WTC11 (cell line): ENCODE measurements at regions not wholly inside any gene's neighbourhood (a gene's known extent, or its start where the extent isn't known, plus 50 kb on each side); places are given as distances from the start of the nearest gene placed in this dataset.
"Not testable (repeated sequence)": the region's sequence is repeated elsewhere in the genome, so short reads cannot be mapped to it uniquely, and the experiment has no call there.

Source experiments
- ATAC-seq: fragments of 200-7000 bp; cut with Tn5 transposase; 2 replicates; pipeline ENCODE4 v1.10.0; 2021; ENCODE audit warnings: mild to moderate bottlenecking, moderate library complexity
- CTCF ChIA-PET: fragments of 300-600 bp; sonication (Branson Sonifier 250); formaldehyde crosslinking; loops from one replicate; lab custom pipeline; 2021; ENCODE audit warnings: antibody characterized with exemption; lab: Charles Lee
- POLR2A ChIA-PET: fragments of 350-600 bp; sonication (Branson Sonifier 250); formaldehyde crosslinking; loops from one replicate; lab custom pipeline; 2021; ENCODE audit warnings: antibody characterized with exemption; lab: Charles Lee
- DNase-seq: peaks from one replicate; pipeline ENCODE4 v3.0.0; 2021; ENCODE audit warnings: low spot score
- H3K27ac Mint-ChIP-seq: 2 replicates; pipeline ENCODE4 v1.8.0; 2021; ENCODE audit warnings: mixed read lengths
- H3K27me3 Mint-ChIP-seq: 2 replicates; pipeline ENCODE4 v1.8.0; 2021; ENCODE audit warnings: low read depth, mild to moderate bottlenecking, moderate library complexity, mixed read lengths
- H3K36me3 Mint-ChIP-seq: 2 replicates; pipeline ENCODE4 v1.8.0; 2021; ENCODE audit warnings: mixed read lengths
- H3K4me1 Mint-ChIP-seq: 2 replicates; pipeline ENCODE4 v1.8.0; 2022; ENCODE audit warnings: mixed read lengths
- H3K4me3 Mint-ChIP-seq: 2 replicates; pipeline ENCODE4 v1.8.0; 2021; ENCODE audit warnings: mild to moderate bottlenecking, moderate library complexity, mixed read lengths
- H3K9me3 Mint-ChIP-seq: 2 replicates; pipeline ENCODE4 v1.8.0; 2021; ENCODE audit warnings: mixed read lengths
- ARID4B ChIP-seq: sonication (generic); formaldehyde crosslinking; IDR thresholded peaks from 2 replicates; pipeline ENCODE4 v1.8.0; 2023; ENCODE audit warnings: missing genetic modification reagents, mild to moderate bottlenecking, borderline replicate concordance
- E2F5 ChIP-seq: sonication (generic); formaldehyde crosslinking; IDR thresholded peaks from 2 replicates; pipeline ENCODE4 v1.8.1; 2022; ENCODE audit warnings: mild to moderate bottlenecking, moderate library complexity, missing genetic modification reagents
- FOXJ3 ChIP-seq: sonication (generic); formaldehyde crosslinking; IDR thresholded peaks from 2 replicates; pipeline ENCODE4 v1.9.0; 2021; ENCODE audit warnings: missing genetic modification reagents, mild to moderate bottlenecking, borderline replicate concordance
- GABPB1 ChIP-seq: sonication (generic); formaldehyde crosslinking; IDR thresholded peaks from 2 replicates; pipeline ENCODE4 v1.8.1; 2023; ENCODE audit warnings: mild to moderate bottlenecking, missing genetic modification reagents
- HMGA2 ChIP-seq: fragments of 250-450 bp; sonication (Bioruptor Pico); IDR thresholded peaks from 2 replicates; pipeline ENCODE4 v1.4.0; 2021; ENCODE audit warnings: mild to moderate bottlenecking, moderate library complexity
- IRF2 ChIP-seq: sonication (generic); formaldehyde crosslinking; IDR thresholded peaks from 2 replicates; pipeline ENCODE4 v1.8.0; 2022; ENCODE audit warnings: low read depth, missing genetic modification reagents, borderline replicate concordance
- KAT7 ChIP-seq: sonication (generic); formaldehyde crosslinking; IDR thresholded peaks from 2 replicates; pipeline ENCODE4 v1.8.1; 2023; ENCODE audit warnings: missing genetic modification reagents, mild to moderate bottlenecking, borderline replicate concordance
- NR3C1 ChIP-seq: sonication (generic); formaldehyde crosslinking; conservative IDR thresholded peaks from 2 replicates; pipeline ENCODE4 v1.8.1; 2023; ENCODE audit warnings: low read depth, mild to moderate bottlenecking, missing genetic modification reagents
- RORB ChIP-seq: fragments of 250-450 bp; sonication (Bioruptor Pico); IDR thresholded peaks from 2 replicates; pipeline ENCODE4 v1.9.0; 2021; ENCODE audit warnings: mild to moderate bottlenecking
- SMAD3 ChIP-seq: sonication (generic); formaldehyde crosslinking; IDR thresholded peaks from 2 replicates; pipeline ENCODE4 v1.8.0; 2022; ENCODE audit warnings: missing genetic modification reagents, mild to moderate bottlenecking, borderline replicate concordance
- USF2 ChIP-seq: sonication (generic); formaldehyde crosslinking; IDR thresholded peaks from 2 replicates; pipeline ENCODE4 v1.8.1; 2023; ENCODE audit warnings: mild to moderate bottlenecking, missing genetic modification reagents, moderate library complexity
- ZNF423 ChIP-seq: fragments of 250-450 bp; sonication (Bioruptor Pico); IDR thresholded peaks from 2 replicates; pipeline ENCODE4 v2.1.2; 2022; ENCODE audit warnings: mild to moderate bottlenecking, moderate library complexity
- TF ChIP-seq, protein P1 (sequence below): sonication (generic); formaldehyde crosslinking; IDR thresholded peaks from 2 replicates; pipeline ENCODE4 v1.8.0; 2023; ENCODE audit warnings: missing genetic modification reagents
- TF ChIP-seq, protein P2 (sequence below): sonication (generic); formaldehyde crosslinking; conservative IDR thresholded peaks from 2 replicates; pipeline ENCODE4 v1.8.1; 2023; ENCODE audit warnings: mild to moderate bottlenecking, low read depth, missing genetic modification reagents, moderate library complexity
- TF ChIP-seq, protein P3 (sequence below): fragments of 250-450 bp; sonication (Bioruptor Pico); IDR thresholded peaks from 2 replicates; pipeline ENCODE4 v2.1.2; 2022; ENCODE audit warnings: mild to moderate bottlenecking, moderate library complexity
- TF ChIP-seq, protein P4 (sequence below): sonication (generic); formaldehyde crosslinking; IDR thresholded peaks from 2 replicates; pipeline ENCODE4 v1.8.1; 2023; ENCODE audit warnings: mild to moderate bottlenecking, missing genetic modification reagents, moderate library complexity

DNA sequence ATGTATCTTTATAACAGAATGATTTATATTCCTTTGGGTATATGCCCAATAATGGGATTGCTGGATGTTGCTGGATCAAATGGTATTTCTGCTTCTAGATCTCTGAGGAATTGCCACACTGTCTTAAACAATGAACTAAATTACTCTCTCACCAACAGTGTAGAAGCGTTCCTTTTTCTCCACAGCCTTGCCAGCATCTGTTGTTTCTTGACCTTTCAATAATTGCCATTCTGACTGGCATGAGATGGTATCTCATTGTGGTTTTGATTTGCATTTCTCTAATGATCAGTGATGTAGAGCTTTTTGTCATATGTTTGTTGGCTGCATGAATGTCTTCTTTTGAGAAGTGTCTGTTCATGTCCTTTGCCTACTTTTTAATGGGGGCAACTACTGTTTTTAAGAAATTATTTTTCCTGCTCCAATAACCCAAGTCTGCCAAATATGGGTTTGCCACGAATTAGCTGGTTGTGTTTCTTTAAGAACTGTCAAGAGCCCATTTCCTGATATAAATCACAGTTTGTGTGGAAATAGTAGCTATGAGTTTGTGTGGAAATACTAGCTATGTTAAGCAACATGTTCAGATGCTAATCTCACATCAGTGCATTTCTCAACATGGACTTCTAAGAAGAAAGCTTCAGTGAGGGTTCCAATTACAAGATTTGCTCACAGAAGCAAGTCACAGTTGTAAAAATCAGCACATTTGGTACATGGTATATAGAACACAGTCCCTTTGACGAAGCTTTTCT, 259.4 kb downstream of the ANAPC1 start:
- POLR2A ChIA-PET: no interaction called here

DNA sequence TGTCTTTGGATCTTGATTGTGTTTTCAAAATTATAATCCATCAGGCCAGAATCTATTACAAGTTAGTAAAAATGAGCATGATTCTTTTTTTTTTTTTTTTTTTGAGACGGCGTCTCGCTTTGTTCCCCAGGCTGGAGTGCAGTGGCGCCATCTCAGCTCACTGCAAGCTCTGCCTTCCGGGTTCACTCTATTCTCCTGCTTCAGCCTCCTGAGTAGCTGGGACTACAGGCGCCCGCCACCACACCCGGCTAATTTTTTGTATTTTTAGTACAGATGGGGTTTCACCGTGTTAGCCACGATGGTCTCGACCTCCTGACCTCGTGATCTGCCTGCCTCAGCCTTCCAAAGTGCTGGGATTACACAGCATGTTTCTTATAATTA, 258.8 kb downstream of the ANAPC1 start:
- H3K4me3 Mint-ChIP-seq, H3K27me3 Mint-ChIP-seq, POLR2A ChIA-PET, H3K4me1 Mint-ChIP-seq, DNase-seq, H3K27ac Mint-ChIP-seq, ATAC-seq: not testable (repeated sequence)
- peaks cover 19% of the 10 kb centered on the region for H3K36me3 Mint-ChIP-seq
- H3K9me3 Mint-ChIP-seq: peaks cover 33% of the 10 kb centered on the region
- CTCF ChIA-PET: interaction anchor here (0.7 kb wide), 1 partner anchor 15 kb away, joined by 3 read pairs; no protein-coding TSS in a partner anchor

More for the DNA sequence above, 259.4 kb downstream of the ANAPC1 start:
- no peak for ATAC-seq
- CTCF ChIA-PET: interaction anchor here (0.7 kb wide), 1 partner anchor 15 kb away, joined by 3 read pairs; no protein-coding TSS in a partner anchor
- H3K4me1 Mint-ChIP-seq: no peaks in the 10 kb centered on the region
- peaks cover 28% of the 10 kb centered on the region for H3K9me3 Mint-ChIP-seq
- no peak overlapping the region for H3K27ac Mint-ChIP-seq
- H3K36me3 Mint-ChIP-seq: peaks cover 14% of the 10 kb centered on the region
- H3K4me3 Mint-ChIP-seq: no peak overlapping the region
- DNase-seq: no peak
- H3K27me3 Mint-ChIP-seq: no peaks in the 10 kb centered on the region
- TF ChIP-seq, protein P1, sequence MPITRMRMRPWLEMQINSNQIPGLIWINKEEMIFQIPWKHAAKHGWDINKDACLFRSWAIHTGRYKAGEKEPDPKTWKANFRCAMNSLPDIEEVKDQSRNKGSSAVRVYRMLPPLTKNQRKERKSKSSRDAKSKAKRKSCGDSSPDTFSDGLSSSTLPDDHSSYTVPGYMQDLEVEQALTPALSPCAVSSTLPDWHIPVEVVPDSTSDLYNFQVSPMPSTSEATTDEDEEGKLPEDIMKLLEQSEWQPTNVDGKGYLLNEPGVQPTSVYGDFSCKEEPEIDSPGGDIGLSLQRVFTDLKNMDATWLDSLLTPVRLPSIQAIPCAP (CRISPR knock-in tag): no peak
- TF ChIP-seq USF2 (CRISPR knock-in tag) (no peak), HMGA2 (CRISPR knock-in tag) (no peak), E2F5 (no peak), KAT7 (CRISPR knock-in tag) (no peak), FOXJ3 (CRISPR knock-in tag) (no peak), GABPB1 (CRISPR knock-in tag) (no peak), NR3C1 (CRISPR knock-in tag) (no peak), ZNF423 (CRISPR knock-in tag) (no peak), IRF2 (CRISPR knock-in tag) (no peak), ARID4B (CRISPR knock-in tag) (no peak), RORB (CRISPR knock-in tag) (no peak), SMAD3 (CRISPR knock-in tag) (no peak)
- TF ChIP-seq, protein P2, sequence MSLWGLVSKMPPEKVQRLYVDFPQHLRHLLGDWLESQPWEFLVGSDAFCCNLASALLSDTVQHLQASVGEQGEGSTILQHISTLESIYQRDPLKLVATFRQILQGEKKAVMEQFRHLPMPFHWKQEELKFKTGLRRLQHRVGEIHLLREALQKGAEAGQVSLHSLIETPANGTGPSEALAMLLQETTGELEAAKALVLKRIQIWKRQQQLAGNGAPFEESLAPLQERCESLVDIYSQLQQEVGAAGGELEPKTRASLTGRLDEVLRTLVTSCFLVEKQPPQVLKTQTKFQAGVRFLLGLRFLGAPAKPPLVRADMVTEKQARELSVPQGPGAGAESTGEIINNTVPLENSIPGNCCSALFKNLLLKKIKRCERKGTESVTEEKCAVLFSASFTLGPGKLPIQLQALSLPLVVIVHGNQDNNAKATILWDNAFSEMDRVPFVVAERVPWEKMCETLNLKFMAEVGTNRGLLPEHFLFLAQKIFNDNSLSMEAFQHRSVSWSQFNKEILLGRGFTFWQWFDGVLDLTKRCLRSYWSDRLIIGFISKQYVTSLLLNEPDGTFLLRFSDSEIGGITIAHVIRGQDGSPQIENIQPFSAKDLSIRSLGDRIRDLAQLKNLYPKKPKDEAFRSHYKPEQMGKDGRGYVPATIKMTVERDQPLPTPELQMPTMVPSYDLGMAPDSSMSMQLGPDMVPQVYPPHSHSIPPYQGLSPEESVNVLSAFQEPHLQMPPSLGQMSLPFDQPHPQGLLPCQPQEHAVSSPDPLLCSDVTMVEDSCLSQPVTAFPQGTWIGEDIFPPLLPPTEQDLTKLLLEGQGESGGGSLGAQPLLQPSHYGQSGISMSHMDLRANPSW: no peak
- TF ChIP-seq, protein P3, sequence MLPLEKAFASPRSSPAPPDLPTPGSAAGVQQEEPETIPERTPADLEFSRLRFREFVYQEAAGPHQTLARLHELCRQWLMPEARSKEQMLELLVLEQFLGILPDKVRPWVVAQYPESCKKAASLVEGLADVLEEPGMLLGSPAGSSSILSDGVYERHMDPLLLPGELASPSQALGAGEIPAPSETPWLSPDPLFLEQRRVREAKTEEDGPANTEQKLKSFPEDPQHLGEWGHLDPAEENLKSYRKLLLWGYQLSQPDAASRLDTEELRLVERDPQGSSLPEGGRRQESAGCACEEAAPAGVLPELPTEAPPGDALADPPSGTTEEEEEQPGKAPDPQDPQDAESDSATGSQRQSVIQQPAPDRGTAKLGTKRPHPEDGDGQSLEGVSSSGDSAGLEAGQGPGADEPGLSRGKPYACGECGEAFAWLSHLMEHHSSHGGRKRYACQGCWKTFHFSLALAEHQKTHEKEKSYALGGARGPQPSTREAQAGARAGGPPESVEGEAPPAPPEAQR (CRISPR knock-in tag): no peak
- TF ChIP-seq, protein P4, sequence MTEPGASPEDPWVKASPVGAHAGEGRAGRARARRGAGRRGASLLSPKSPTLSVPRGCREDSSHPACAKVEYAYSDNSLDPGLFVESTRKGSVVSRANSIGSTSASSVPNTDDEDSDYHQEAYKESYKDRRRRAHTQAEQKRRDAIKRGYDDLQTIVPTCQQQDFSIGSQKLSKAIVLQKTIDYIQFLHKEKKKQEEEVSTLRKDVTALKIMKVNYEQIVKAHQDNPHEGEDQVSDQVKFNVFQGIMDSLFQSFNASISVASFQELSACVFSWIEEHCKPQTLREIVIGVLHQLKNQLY (CRISPR knock-in tag): no peak
